ENCODE measurements at regions not wholly inside any gene's neighbourhood (a gene's known extent, or its start where the extent isn't known, plus 50 kb on each side); places are given as distances from the start of the nearest gene placed in this dataset.

DNA sequence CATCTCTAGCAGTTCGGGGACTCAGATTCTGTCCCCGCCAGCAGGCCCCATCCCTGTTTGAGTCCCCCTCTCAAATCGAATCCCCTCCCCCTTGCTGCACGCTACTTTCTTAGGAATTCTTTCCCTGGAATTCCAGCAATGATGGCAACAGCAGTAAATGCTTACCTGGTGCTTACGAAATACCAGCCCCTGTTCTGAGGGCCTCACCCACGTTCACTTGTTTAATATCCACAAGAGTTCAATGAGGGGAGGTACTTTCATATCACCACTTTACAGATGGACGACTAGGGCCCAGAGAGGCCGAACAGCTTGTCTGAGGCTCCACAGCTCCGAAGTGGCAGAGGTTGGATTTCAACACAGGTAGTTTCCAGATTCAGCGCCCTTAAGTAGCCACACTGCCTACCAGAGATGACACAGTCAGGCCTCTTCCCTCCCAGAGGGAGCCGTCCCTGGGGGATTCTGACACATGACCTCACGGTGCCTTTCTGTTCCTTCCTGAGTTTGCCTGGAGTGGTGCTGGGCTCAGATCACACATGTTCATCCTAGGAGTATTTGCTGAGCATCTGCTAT, 120.7 kb upstream of the GSE1 start (continued):
- TF ChIP-seq EP300 (IDR thresholded peaks at IDR 0.05; ENCODE audit: low read depth in 2 of 2, low read length in 2 of 2) (0 out of 4 replicates have a peak, but pooled peaks of 1 of the 2 experiments have one; percentile 5), EP300 (CRISPR knock-in tag; IDR thresholded peaks at IDR 0.05; ENCODE audit: borderline replicate concordance) (no peak), ZNF614 (CRISPR knock-in tag; IDR thresholded peaks at IDR 0.05; ENCODE audit: borderline replicate concordance) (no peak), CREB1 (IDR thresholded peaks at IDR 0.05) (no peak), CREB1 (CRISPR knock-in tag; IDR thresholded peaks at IDR 0.05) (no peak), RORA (CRISPR knock-in tag; IDR thresholded peaks at IDR 0.05) (no peak), ZBTB7A (CRISPR knock-in tag; IDR thresholded peaks at IDR 0.05) (peak; percentile 57; the same call in 1 of the 2 replicates), TGIF2 (CRISPR knock-in tag; IDR thresholded peaks at IDR 0.05) (peak; percentile 65), LCORL (IDR thresholded peaks at IDR 0.05) (no peak), LCORL (CRISPR knock-in tag; IDR thresholded peaks at IDR 0.05) (0 out of 2 replicates have a peak, but pooled peaks have one; percentile 14), FOXK1 (CRISPR knock-in tag; IDR thresholded peaks at IDR 0.05; ENCODE audit: borderline replicate concordance, low read depth) (peak; percentile 23; the same call in 1 of the 2 replicates), KLF6 (CRISPR knock-in tag; IDR thresholded peaks at IDR 0.05) (no peak), STAG1 (CRISPR knock-in tag; IDR thresholded peaks at IDR 0.05) (no peak), ZNF768 (CRISPR knock-in tag; IDR thresholded peaks at IDR 0.05) (peak; percentile 92), TEAD3 (CRISPR knock-in tag; optimal IDR thresholded peaks at IDR 0.05; ENCODE audit: borderline replicate concordance) (peak; percentile 82), PLRG1 (conservative IDR thresholded peaks at IDR 0.05) (no peak), HDAC2 (CRISPR knock-in tag; IDR thresholded peaks at IDR 0.05) (no peak), ETV6 (CRISPR knock-in tag; conservative IDR thresholded peaks at IDR 0.05) (no peak)
- TF ChIP-seq, protein P1, sequence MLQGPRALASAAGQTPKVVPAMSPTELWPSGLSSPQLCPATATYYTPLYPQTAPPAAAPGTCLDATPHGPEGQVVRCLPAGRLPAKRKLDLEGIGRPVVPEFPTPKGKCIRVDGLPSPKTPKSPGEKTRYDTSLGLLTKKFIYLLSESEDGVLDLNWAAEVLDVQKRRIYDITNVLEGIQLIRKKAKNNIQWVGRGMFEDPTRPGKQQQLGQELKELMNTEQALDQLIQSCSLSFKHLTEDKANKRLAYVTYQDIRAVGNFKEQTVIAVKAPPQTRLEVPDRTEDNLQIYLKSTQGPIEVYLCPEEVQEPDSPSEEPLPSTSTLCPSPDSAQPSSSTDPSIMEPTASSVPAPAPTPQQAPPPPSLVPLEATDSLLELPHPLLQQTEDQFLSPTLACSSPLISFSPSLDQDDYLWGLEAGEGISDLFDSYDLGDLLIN (CRISPR knock-in tag; IDR thresholded peaks at IDR 0.05; ENCODE audit: borderline replicate concordance): no peak
- TF ChIP-seq, protein P2, sequence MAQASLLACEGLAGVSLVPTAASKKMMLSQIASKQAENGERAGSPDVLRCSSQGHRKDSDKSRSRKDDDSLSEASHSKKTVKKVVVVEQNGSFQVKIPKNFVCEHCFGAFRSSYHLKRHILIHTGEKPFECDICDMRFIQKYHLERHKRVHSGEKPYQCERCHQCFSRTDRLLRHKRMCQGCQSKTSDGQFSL (CRISPR knock-in tag; IDR thresholded peaks at IDR 0.05): no peak
- TF ChIP-seq, protein P3, sequence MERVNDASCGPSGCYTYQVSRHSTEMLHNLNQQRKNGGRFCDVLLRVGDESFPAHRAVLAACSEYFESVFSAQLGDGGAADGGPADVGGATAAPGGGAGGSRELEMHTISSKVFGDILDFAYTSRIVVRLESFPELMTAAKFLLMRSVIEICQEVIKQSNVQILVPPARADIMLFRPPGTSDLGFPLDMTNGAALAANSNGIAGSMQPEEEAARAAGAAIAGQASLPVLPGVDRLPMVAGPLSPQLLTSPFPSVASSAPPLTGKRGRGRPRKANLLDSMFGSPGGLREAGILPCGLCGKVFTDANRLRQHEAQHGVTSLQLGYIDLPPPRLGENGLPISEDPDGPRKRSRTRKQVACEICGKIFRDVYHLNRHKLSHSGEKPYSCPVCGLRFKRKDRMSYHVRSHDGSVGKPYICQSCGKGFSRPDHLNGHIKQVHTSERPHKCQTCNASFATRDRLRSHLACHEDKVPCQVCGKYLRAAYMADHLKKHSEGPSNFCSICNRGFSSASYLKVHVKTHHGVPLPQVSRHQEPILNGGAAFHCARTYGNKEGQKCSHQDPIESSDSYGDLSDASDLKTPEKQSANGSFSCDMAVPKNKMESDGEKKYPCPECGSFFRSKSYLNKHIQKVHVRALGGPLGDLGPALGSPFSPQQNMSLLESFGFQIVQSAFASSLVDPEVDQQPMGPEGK (CRISPR knock-in tag; IDR thresholded peaks at IDR 0.05): no peak
- TF ChIP-seq, protein P4, sequence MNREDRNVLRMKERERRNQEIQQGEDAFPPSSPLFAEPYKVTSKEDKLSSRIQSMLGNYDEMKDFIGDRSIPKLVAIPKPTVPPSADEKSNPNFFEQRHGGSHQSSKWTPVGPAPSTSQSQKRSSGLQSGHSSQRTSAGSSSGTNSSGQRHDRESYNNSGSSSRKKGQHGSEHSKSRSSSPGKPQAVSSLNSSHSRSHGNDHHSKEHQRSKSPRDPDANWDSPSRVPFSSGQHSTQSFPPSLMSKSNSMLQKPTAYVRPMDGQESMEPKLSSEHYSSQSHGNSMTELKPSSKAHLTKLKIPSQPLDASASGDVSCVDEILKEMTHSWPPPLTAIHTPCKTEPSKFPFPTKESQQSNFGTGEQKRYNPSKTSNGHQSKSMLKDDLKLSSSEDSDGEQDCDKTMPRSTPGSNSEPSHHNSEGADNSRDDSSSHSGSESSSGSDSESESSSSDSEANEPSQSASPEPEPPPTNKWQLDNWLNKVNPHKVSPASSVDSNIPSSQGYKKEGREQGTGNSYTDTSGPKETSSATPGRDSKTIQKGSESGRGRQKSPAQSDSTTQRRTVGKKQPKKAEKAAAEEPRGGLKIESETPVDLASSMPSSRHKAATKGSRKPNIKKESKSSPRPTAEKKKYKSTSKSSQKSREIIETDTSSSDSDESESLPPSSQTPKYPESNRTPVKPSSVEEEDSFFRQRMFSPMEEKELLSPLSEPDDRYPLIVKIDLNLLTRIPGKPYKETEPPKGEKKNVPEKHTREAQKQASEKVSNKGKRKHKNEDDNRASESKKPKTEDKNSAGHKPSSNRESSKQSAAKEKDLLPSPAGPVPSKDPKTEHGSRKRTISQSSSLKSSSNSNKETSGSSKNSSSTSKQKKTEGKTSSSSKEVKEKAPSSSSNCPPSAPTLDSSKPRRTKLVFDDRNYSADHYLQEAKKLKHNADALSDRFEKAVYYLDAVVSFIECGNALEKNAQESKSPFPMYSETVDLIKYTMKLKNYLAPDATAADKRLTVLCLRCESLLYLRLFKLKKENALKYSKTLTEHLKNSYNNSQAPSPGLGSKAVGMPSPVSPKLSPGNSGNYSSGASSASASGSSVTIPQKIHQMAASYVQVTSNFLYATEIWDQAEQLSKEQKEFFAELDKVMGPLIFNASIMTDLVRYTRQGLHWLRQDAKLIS (CRISPR knock-in tag; IDR thresholded peaks at IDR 0.05): no peak
- TF ChIP-seq, protein P5, sequence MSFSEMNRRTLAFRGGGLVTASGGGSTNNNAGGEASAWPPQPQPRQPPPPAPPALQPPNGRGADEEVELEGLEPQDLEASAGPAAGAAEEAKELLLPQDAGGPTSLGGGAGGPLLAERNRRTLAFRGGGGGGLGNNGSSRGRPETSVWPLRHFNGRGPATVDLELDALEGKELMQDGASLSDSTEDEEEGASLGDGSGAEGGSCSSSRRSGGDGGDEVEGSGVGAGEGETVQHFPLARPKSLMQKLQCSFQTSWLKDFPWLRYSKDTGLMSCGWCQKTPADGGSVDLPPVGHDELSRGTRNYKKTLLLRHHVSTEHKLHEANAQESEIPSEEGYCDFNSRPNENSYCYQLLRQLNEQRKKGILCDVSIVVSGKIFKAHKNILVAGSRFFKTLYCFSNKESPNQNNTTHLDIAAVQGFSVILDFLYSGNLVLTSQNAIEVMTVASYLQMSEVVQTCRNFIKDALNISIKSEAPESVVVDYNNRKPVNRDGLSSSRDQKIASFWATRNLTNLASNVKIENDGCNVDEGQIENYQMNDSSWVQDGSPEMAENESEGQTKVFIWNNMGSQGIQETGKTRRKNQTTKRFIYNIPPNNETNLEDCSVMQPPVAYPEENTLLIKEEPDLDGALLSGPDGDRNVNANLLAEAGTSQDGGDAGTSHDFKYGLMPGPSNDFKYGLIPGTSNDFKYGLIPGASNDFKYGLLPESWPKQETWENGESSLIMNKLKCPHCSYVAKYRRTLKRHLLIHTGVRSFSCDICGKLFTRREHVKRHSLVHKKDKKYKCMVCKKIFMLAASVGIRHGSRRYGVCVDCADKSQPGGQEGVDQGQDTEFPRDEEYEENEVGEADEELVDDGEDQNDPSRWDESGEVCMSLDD (CRISPR knock-in tag; IDR thresholded peaks at IDR 0.05; ENCODE audit: borderline replicate concordance): no peak
